Nephron progenitor cell (in vitro differentiated cells): ENCODE measurements at regions not wholly inside any gene's neighbourhood (a gene's known extent, or its start where the extent isn't known, plus 50 kb on each side); places are given as distances from the start of the nearest gene placed in this dataset.
A peak's percentile ranks its signal among the peaks of the same experiment; 100 is the strongest.

Source experiments
- DNase-seq: peaks from one replicate; pipeline ENCODE4 v3.0.0; 2021
- H3K27ac Mint-ChIP-seq: 2 replicates; pipeline ENCODE4 v1.8.0; 2021; ENCODE audit warnings: mild to moderate bottlenecking, moderate library complexity, mixed read lengths
- H3K27me3 Mint-ChIP-seq: 2 replicates; pipeline ENCODE4 v1.8.0; 2021; ENCODE audit warnings: mild to moderate bottlenecking, low read depth, mixed read lengths; ENCODE audit not compliant: poor library complexity
- H3K36me3 Mint-ChIP-seq: 2 replicates; pipeline ENCODE4 v1.8.0; 2021; ENCODE audit warnings: low read depth, mixed read lengths
- H3K4me1 Mint-ChIP-seq: 2 replicates; pipeline ENCODE4 v1.8.0; 2021; ENCODE audit warnings: mixed read lengths
- H3K4me3 Mint-ChIP-seq: 2 replicates; pipeline ENCODE4 v1.8.0; 2021; ENCODE audit warnings: mild to moderate bottlenecking, moderate library complexity, mixed read lengths
- H3K9me3 Mint-ChIP-seq: 2 replicates; pipeline ENCODE4 v1.8.0; 2021; ENCODE audit warnings: mild to moderate bottlenecking, moderate library complexity, mixed read lengths
- TF ChIP-seq, protein P1 (sequence below): fragments of 200-600 bp; sonication (generic); IDR thresholded peaks from 2 replicates; pipeline ENCODE4 v1.5.0; 2021; ENCODE audit warnings: antibody characterized with exemption

DNA sequence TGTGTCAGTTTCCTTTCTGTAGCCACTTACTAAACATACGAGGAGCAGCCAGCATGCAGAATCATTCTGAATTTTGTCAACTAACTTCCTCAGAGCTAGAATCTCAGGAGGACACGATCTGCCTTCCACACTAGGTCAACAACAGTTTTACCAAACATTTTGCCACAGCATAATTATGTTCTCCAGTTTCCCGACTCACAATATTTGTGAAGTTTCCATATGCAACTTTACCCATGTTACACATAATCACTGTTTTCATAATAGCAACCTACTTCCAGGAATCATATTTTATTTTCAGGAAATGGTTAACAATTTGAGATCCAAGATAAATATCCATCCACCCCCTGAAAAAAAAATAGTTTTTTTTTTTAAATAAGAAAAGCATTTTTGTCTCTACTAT is 595.0 kb downstream of the PYDC2 start:
- Mint-ChIP-seq H3K9me3 (no peaks in the 10 kb centered on the region), H3K36me3 (no peaks in the 10 kb centered on the region), H3K4me1 (peaks cover 54% of the 10 kb centered on the region), H3K27me3 (no peaks in the 10 kb centered on the region), H3K27ac (no peak overlapping the region), H3K4me3 (no peak overlapping the region)
- TF ChIP-seq, protein P1, sequence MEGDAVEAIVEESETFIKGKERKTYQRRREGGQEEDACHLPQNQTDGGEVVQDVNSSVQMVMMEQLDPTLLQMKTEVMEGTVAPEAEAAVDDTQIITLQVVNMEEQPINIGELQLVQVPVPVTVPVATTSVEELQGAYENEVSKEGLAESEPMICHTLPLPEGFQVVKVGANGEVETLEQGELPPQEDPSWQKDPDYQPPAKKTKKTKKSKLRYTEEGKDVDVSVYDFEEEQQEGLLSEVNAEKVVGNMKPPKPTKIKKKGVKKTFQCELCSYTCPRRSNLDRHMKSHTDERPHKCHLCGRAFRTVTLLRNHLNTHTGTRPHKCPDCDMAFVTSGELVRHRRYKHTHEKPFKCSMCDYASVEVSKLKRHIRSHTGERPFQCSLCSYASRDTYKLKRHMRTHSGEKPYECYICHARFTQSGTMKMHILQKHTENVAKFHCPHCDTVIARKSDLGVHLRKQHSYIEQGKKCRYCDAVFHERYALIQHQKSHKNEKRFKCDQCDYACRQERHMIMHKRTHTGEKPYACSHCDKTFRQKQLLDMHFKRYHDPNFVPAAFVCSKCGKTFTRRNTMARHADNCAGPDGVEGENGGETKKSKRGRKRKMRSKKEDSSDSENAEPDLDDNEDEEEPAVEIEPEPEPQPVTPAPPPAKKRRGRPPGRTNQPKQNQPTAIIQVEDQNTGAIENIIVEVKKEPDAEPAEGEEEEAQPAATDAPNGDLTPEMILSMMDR, result no peak
- DNase-seq, result no peak

DNA sequence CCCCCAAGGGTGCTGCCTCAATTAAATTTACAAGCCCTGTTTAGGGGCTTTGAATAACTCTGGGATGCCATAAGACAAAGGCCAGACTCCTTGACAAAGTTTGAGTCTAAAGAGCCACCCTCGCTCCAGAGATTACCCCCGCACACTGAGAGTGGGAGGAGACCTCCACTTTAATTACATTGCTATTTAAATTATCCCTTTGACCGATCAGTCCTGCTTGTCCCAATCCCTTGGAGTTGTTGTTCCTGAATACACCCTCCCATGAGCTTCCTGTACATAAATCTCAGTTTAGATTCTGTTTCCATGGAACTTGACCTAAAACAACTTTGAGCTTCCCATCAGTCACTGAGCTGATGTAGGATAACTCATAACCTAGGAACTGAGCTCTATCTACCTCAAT is 596.3 kb downstream of the PYDC2 start:
- TF ChIP-seq, protein P1, result no peak
- Mint-ChIP-seq H3K4me3 (peak overlapping the region; percentile 44), H3K9me3 (no peaks in the 10 kb centered on the region), H3K27ac (peak overlapping the region; percentile 48), H3K36me3 (no peaks in the 10 kb centered on the region), H3K27me3 (no peaks in the 10 kb centered on the region), H3K4me1 (peaks cover 60% of the 10 kb centered on the region)
- no peak for DNase-seq

DNA sequence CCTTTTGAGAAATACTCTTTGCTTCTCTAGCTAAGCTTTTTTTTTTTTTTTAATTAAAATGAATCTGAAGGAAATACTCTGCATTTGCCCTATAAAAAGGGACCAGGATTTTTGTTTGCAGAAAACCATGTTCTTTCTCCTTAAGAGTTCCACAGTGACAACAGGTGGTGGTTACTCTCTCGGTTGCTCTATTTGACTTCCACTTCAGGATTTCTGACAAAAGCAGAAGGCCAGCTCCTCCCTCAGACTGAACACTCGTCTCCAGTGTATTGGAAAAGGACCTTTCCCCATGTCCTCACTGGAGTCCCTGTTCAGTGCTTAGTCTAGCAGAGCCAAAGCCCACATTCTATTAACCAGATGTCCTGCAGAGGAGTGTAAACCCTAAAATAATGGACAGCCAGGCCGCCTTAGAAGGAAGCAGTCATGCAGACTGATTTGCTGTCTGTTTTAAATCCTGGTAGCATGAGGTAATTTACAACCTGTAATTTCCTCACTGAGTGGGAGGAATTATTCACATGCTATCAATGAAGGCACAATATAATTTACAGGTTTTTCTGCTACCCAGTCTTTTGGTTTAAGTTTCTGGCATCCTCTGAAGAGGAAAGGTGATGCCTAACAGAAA is 599.3 kb downstream of the PYDC2 start:
- Mint-ChIP-seq H3K4me1 (peaks cover 68% of the 10 kb centered on the region), H3K36me3 (no peaks in the 10 kb centered on the region), H3K27me3 (peaks cover 4% of the 10 kb centered on the region), H3K4me3 (peak overlapping the region; percentile 37), H3K27ac (peak overlapping the region; percentile 92), H3K9me3 (no peaks in the 10 kb centered on the region)
- TF ChIP-seq, protein P1, result no peak
- DNase-seq, result peak; percentile 13

DNA sequence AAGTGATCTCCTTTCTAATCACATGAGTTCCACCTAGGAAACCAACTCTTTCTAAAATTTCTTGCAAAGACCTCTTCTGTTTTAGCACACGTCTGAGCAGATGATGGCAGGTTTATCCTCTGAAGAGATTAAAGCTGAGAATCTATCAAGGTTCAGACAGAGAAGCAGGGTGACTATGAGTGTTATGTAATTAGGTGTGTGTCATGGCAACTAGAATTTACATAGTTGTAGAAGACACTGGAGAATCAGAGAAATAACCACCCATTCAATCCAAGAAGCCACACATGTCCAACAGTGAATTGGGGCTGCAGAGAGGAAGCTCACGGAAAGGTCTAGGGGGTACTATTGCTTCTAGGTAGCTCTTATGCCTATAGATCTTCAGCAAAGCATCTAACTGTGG is 600.5 kb downstream of the PYDC2 start:
- Mint-ChIP-seq H3K27ac (peak overlapping the region; percentile 44), H3K4me3 (no peak overlapping the region), H3K9me3 (no peaks in the 10 kb centered on the region), H3K4me1 (peaks cover 59% of the 10 kb centered on the region), H3K27me3 (peaks cover 4% of the 10 kb centered on the region), H3K36me3 (no peaks in the 10 kb centered on the region)
- DNase-seq, result no peak
- TF ChIP-seq, protein P1, result no peak

DNA sequence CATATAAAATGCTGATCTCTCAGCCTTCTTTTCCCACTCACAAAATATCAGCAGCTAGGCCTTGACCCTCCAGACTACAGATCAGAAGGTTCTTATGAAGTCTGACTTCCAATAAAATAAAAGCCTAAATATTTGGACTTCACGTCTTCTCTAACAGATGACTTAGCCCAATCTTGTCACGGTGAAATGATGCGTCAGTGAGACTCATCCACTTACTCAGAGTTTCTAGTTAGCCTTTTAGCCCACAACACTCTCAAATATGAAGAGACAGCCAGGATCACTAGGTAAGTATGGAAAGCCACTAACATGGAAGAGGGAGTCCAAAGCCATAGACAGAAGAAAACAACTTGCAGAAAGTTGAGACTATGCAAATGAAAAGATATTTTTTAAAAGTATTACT is 601.2 kb downstream of the PYDC2 start:
- TF ChIP-seq, protein P1, result no peak
- no peaks in the 10 kb centered on the region for H3K9me3 Mint-ChIP-seq

DNA sequence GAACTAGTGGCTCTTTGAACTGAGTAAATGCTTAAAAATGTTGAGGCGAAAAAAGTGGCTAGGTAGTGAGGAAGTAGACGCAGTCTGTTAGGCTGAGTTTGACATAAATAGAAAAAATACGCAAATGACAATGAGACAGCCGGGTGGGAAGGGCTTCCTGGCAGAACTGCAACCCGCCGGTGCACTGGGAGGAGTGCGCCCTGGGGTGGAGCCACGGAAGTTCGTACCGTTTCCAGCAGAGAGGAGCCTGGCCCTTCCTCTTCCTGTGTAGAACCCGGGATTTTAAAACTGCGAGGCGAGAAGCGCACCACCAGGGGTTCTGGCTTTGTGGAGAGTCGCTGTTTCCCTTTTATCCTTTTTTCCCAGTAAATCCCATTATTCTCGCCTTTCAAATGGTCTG is 602.6 kb downstream of the PYDC2 start:
- peaks cover 4% of the 10 kb centered on the region for H3K27me3 Mint-ChIP-seq
- no peaks in the 10 kb centered on the region for H3K36me3 Mint-ChIP-seq
- no peaks in the 10 kb centered on the region for H3K9me3 Mint-ChIP-seq
- TF ChIP-seq, protein P1, result no peak
- peak overlapping the region; percentile 76 for H3K27ac Mint-ChIP-seq
- DNase-seq, result no peak
- H3K4me1 Mint-ChIP-seq, result peaks cover 38% of the 10 kb centered on the region
- no peak overlapping the region for H3K4me3 Mint-ChIP-seq

More for the DNA sequence above, 601.2 kb downstream of the PYDC2 start:
- Mint-ChIP-seq H3K4me1 (peaks cover 52% of the 10 kb centered on the region), H3K36me3 (no peaks in the 10 kb centered on the region), H3K27me3 (peaks cover 4% of the 10 kb centered on the region), H3K4me3 (no peak overlapping the region), H3K27ac (no peak overlapping the region)
- no peak for DNase-seq
